Gastroesophageal sphincter (tissue), 4 donors: ENCODE measurements at regions not wholly inside any gene's neighbourhood (a gene's known extent, or its start where the extent isn't known, plus 50 kb on each side); places are given as distances from the start of the nearest gene placed in this dataset.

ENCODE experiments used
- ATAC-seq: fragments of 150-250 bp; one replicate; pipeline ENCODE4 v1.9.1; 2016; ENCODE audit warnings: mild to moderate bottlenecking, moderate library complexity
- H3K27ac ChIP-seq, 4 donors: fragments of 200-600 bp; sonication (generic) in 3 of 4; 1 replicate in 3 of 4; 2 replicates in 1 of 4; pipeline ENCODE4 v1.5.1; 2016 to 2019
- H3K27me3 ChIP-seq: fragments of 200-600 bp; sonication (generic); one replicate; pipeline ENCODE4 v1.5.1; 2019
- H3K36me3 ChIP-seq, 2 donors: fragments of 200-600 bp; sonication (generic); one replicate each; pipeline ENCODE4 v1.5.1; 2019; ENCODE audit warnings: control low read depth in 1 of 2
- H3K4me1 ChIP-seq, 3 donors: fragments of 200-600 bp; sonication (generic); 1 replicate in 2 of 3; 2 replicates in 1 of 3; pipeline ENCODE4 v1.5.1; 2016 to 2019; ENCODE audit warnings: control low read depth in 2 of 3
- H3K4me3 ChIP-seq, 2 donors: fragments of 200-600 bp; sonication (generic); one replicate each; pipeline ENCODE4 v1.5.1; 2019; ENCODE audit warnings: mild to moderate bottlenecking in 1 of 2, moderate library complexity in 1 of 2
- H3K9me3 ChIP-seq, 3 donors: fragments of 200-600 bp; sonication (generic); one replicate each; pipeline ENCODE4 v1.5.1; 2017 to 2019; ENCODE audit warnings: control low read depth in 2 of 3
- EP300 ChIP-seq: sonication (generic); formaldehyde crosslinking; IDR thresholded peaks from one replicate; pipeline ENCODE4 v1.6.1; 2017; ENCODE audit warnings: antibody characterized with exemption, mild to moderate bottlenecking
- POLR2A ChIP-seq, 2 donors: fragments of 450-650 bp; IDR thresholded peaks; one replicate each; pipeline ENCODE4 v1.6.1; 2017; ENCODE audit warnings: antibody characterized with exemption in 2 of 2, mild to moderate bottlenecking in 2 of 2, moderate library complexity in 1 of 2
- POLR2AphosphoS5 ChIP-seq: sonication (generic); formaldehyde crosslinking; IDR thresholded peaks from one replicate; pipeline ENCODE4 v1.6.1; 2017; ENCODE audit warnings: antibody characterized with exemption
- WGBS, 2 donors: methylation state at CpG; one replicate each; pipeline ENCODE4 v1.1.5; 2018; ENCODE audit warnings: low coverage in 1 of 2; 5-methylcytosine and 5-hydroxymethylcytosine counted together
- TF ChIP-seq, protein P1 (sequence below), 4 experiments: fragments of 200-600 bp in 2 of 4; fragments of 450-650 bp in 2 of 4; sonication (generic) in 1 of 4; IDR thresholded peaks; one replicate each; pipeline ENCODE4 v1.5.1; 2017 to 2019; ENCODE audit warnings: antibody characterized with exemption in 4 of 4, mild to moderate bottlenecking in 2 of 4, moderate library complexity in 2 of 4

DNA sequence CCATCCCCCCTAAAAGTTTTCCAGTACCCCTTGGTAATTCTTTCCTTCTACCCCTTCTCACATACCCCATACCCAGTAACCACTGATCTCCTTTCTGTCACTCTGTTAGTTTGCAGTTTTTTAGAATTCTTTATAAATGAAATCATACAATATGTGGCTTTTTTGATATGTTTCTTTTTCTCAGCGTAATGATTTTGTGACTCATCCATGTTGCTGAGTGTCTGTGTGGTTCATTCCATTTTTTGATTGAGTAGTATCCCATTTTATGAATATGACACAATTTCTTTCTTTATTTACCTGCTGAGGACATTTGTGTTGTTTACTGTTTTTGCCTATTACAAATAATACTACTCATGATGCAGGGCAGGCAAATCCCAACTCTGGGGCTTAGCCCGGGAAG lies 1605.3 kb downstream of the BRINP3 start:
- Histone ChIP-seq H3K9me3 (peaks cover 0 to 5% (median 0%) of the 10 kb centered on the region in 3 donors), H3K4me1 (no peaks in the 10 kb centered on the region), H3K4me3 (no peak overlapping the region), H3K36me3 (no peaks in the 10 kb centered on the region), H3K27ac (no peak overlapping the region), H3K27me3 (no peaks in the 10 kb centered on the region)
- TF ChIP-seq, protein P1, sequence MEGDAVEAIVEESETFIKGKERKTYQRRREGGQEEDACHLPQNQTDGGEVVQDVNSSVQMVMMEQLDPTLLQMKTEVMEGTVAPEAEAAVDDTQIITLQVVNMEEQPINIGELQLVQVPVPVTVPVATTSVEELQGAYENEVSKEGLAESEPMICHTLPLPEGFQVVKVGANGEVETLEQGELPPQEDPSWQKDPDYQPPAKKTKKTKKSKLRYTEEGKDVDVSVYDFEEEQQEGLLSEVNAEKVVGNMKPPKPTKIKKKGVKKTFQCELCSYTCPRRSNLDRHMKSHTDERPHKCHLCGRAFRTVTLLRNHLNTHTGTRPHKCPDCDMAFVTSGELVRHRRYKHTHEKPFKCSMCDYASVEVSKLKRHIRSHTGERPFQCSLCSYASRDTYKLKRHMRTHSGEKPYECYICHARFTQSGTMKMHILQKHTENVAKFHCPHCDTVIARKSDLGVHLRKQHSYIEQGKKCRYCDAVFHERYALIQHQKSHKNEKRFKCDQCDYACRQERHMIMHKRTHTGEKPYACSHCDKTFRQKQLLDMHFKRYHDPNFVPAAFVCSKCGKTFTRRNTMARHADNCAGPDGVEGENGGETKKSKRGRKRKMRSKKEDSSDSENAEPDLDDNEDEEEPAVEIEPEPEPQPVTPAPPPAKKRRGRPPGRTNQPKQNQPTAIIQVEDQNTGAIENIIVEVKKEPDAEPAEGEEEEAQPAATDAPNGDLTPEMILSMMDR (IDR thresholded peaks at IDR 0.05): no peak
- TF ChIP-seq EP300 (no peak), POLR2A (IDR thresholded peaks at IDR 0.05) (no peak), POLR2AphosphoS5 (no peak)
- WGBS, 2 donors: 89 to 100% methylated on average over 1 to 2 of the region's 2 CpGs
- ATAC-seq: no peak

DNA sequence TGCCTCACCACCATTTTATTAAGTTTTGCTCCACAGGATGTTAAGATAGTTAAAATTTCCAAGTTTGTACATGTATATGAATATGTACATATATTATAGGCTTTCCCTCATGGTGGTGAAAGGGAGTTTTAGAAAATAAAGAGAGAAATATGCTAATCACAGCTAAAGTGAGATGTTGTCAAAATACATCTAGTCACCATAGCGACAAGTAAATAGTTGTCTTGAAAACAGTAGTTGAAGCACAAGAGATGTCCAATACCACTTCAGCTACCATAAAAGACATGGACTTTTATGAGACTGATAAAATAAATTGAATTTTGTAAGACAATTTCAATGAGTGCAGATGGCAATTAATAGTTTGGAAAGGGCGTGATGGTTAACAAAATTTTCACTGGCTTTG lies 1600.0 kb downstream of the BRINP3 start:
- TF ChIP-seq, protein P1 (IDR thresholded peaks at IDR 0.05): no peak
- TF ChIP-seq POLR2AphosphoS5 (no peak), POLR2A (IDR thresholded peaks at IDR 0.05) (no peak), EP300 (no peak)
- H3K27ac ChIP-seq: no peak overlapping the region
- H3K27me3 ChIP-seq: no peaks in the 10 kb centered on the region
- no peak overlapping the region for H3K4me3 ChIP-seq
- no peak for ATAC-seq
- H3K9me3 ChIP-seq: no peaks in the 10 kb centered on the region
- WGBS, 2 donors: 77 to 79% methylated on average over 2 of the region's 2 CpGs
- no peaks in the 10 kb centered on the region for H3K4me1 ChIP-seq
- no peaks in the 10 kb centered on the region for H3K36me3 ChIP-seq

DNA sequence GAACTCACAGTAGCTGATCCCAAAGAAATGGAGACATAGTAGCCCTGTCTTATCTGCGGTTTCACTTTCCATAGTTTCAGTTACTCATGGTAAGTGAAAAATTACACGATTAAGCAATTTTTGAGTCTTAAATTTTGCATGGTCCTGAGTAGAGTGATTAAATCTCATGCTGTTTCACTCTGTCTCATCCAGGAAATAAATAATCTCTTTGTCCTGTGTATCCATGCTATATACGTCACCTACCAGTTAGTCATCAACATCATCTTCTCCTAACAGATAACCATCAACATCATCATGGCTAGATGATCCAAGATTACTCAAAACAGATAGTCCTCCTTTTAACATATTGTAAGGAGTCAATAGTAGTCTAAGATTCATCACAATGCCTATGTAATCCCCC lies 1589.3 kb downstream of the BRINP3 start:
- no peak overlapping the region for H3K4me3 ChIP-seq
- no peaks in the 10 kb centered on the region for H3K36me3 ChIP-seq
- ATAC-seq: no peak
- no peaks in the 10 kb centered on the region for H3K9me3 ChIP-seq
- H3K27me3 ChIP-seq: no peaks in the 10 kb centered on the region
- no peak for TF ChIP-seq POLR2A (IDR thresholded peaks at IDR 0.05)
- TF ChIP-seq, protein P1 (IDR thresholded peaks at IDR 0.05): no peak
- no peak for TF ChIP-seq EP300
- H3K27ac ChIP-seq: no peak overlapping the region
- WGBS, 2 donors: 56 to 59% methylated on average over 3 of the region's 3 CpGs
- H3K4me1 ChIP-seq: no peaks in the 10 kb centered on the region

DNA sequence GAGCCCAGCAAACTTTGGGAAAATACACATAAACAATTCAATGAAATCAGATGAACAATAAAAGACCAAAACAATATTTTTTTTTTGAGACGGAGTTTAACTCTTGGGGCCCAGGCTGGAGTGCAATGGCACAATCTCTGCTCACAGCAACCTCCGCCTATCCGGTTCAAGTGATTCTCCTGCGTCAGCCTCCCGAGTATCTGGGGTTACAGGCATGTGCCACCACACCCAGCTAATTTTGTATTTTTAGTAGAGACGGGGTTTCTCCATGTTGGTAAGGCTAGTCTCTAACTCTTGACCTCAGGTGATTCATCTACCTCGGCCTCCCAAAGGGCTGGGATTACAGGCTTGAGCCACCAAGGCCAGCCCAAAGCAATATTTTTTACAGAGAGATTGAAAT lies 1588.5 kb downstream of the BRINP3 start:
- Histone ChIP-seq H3K27me3 (no peaks in the 10 kb centered on the region), H3K27ac (no peak overlapping the region), H3K9me3 (no peaks in the 10 kb centered on the region), H3K4me3 (no peak overlapping the region), H3K36me3 (no peaks in the 10 kb centered on the region), H3K4me1 (no peaks in the 10 kb centered on the region)
- WGBS, 2 donors: 87% methylated on average over 6 of the region's 7 CpGs; no CpG with 5 or more reads in 1 of the 2 donors
- TF ChIP-seq, protein P1 (IDR thresholded peaks at IDR 0.05): no peak
- ATAC-seq: no peak

DNA sequence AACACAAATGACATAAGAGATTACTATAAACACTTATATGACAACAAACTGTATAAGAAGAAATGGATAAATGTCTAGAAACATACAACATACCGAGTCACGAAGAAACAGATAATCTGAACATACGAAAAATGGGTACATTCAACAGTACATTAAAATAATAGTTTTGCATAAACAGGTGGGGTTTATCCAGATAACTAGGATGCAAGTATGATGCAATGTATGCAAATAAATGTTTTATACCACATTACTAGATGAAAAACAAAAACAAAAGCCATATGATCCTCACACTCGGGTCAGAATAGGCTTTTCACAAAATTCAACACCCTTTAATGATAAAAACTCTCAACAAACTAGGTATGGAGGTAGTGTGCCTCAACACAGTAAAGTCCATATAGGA lies 1585.7 kb downstream of the BRINP3 start:
- H3K4me1 ChIP-seq: no peaks in the 10 kb centered on the region
- H3K4me3 ChIP-seq: no peak overlapping the region
- TF ChIP-seq EP300 (no peak), POLR2AphosphoS5 (no peak), POLR2A (IDR thresholded peaks at IDR 0.05) (no peak)
- TF ChIP-seq, protein P1 (IDR thresholded peaks at IDR 0.05): no peak
- no peaks in the 10 kb centered on the region for H3K36me3 ChIP-seq
- no peak overlapping the region for H3K27ac ChIP-seq
- ATAC-seq: no peak
- no peaks in the 10 kb centered on the region for H3K27me3 ChIP-seq
- no peaks in the 10 kb centered on the region for H3K9me3 ChIP-seq
- 89 to 93% methylated on average over 4 of the region's 4 CpGs for WGBS, 2 donors
